Endothelial cell of umbilical vein (primary cell): ENCODE measurements at regions not wholly inside any gene's neighbourhood (a gene's known extent, or its start where the extent isn't known, plus 50 kb on each side); places are given as distances from the start of the nearest gene placed in this dataset.

Experiments
- BruUV-seq: library from RNA; stranded (reverse); fragments of 400-500 nt; replicated peaks from 2 replicates; lab custom pipeline; 2021; lab: Mats Ljungman, UMichigan
- CTCF ChIA-PET: fragments of 300-600, 350-600 bp; sonication (Branson Sonifier 250); formaldehyde crosslinking; loops from one replicate; lab custom pipeline; 2021; ENCODE audit warnings: antibody characterized with exemption, inconsistent platforms; lab: Charles Lee
- POLR2A ChIA-PET: fragments of 300-600, 350-600 bp; sonication (Branson Sonifier 250); formaldehyde crosslinking; loops from one replicate; lab custom pipeline; 2021; ENCODE audit warnings: antibody characterized with exemption, inconsistent platforms; lab: Charles Lee
- DNase-seq: peaks from one replicate; pipeline ENCODE4 v3.0.0-alpha.2; 2011; ENCODE audit warnings: low read depth, low spot score
- FAIRE-seq: peaks from 2 replicates; lab custom pipeline; 2011; peaks lifted over from hg19 to GRCh38; lab: Jason Lieb, UNC
- H2AFZ ChIP-seq: 2 replicates; pipeline ENCODE4 v1.6.0; 2012; ENCODE audit warnings: low read depth, low read length, control low read depth, inconsistent platforms
- H3K27ac ChIP-seq: 2 replicates; pipeline ENCODE4 v1.5.1; 2011; ENCODE audit warnings: low read depth, mild to moderate bottlenecking, control low read depth, low read length, moderate library complexity; ENCODE audit not compliant: insufficient read depth
- H3K27me3 ChIP-seq, 2 experiments: 2 replicates each; pipeline versions ENCODE4 v1.6.0 to v1.6.1; 2011; ENCODE audit warnings: low read length in 2 of 2, mixed read lengths in 1 of 2; ENCODE audit not compliant: control insufficient read depth in 2 of 2, insufficient read depth in 2 of 2
- H3K36me3 ChIP-seq, 2 experiments: 2 replicates in 1 of 2; 3 replicates in 1 of 2; pipeline ENCODE4 v1.5.1; 2011; ENCODE audit warnings: low read length in 2 of 2, mild to moderate bottlenecking in 1 of 2, moderate library complexity in 1 of 2; ENCODE audit not compliant: control insufficient read depth in 2 of 2, insufficient read depth in 2 of 2; ENCODE audit errors: extremely low read depth in 1 of 2
- H3K4me1 ChIP-seq: 3 replicates; pipeline ENCODE4 v1.5.1; 2011; ENCODE audit warnings: mild to moderate bottlenecking, low read length; ENCODE audit not compliant: control insufficient read depth, insufficient read depth; ENCODE audit errors: extremely low read depth
- H3K4me2 ChIP-seq: 2 replicates; pipeline ENCODE4 v1.6.1; 2011; ENCODE audit warnings: low read length, control low read depth, mixed read lengths; ENCODE audit not compliant: insufficient read depth
- H3K4me3 ChIP-seq, 3 experiments: fragments of 200-600 bp in 1 of 3; sonication (generic), shearing (Covaris generic) in 1 of 3; replicated peaks in 1 of 3; 2 replicates each; pipeline ENCODE4 v1.5.1; 2011 to 2016; ENCODE audit warnings: control low read depth in 3 of 3, low read length in 3 of 3, mild to moderate bottlenecking in 2 of 3, inconsistent platforms in 1 of 3, low read depth in 1 of 3, moderate library complexity in 1 of 3; ENCODE audit not compliant: insufficient read depth in 1 of 3
- H3K79me2 ChIP-seq: 2 replicates; pipeline ENCODE4 v1.6.0; 2012; ENCODE audit warnings: low read length, inconsistent platforms; ENCODE audit not compliant: control insufficient read depth, insufficient read depth
- H3K9ac ChIP-seq: replicated peaks from 2 replicates; pipeline ENCODE3; 2011; ENCODE audit warnings: low read length, control low read depth; ENCODE audit not compliant: insufficient read depth; ENCODE audit errors: extremely low read depth
- H3K9me1 ChIP-seq: replicated peaks from 3 replicates; pipeline ENCODE4 v1.6.0; 2011; ENCODE audit warnings: mild to moderate bottlenecking, low read length; ENCODE audit not compliant: control insufficient read depth, insufficient read depth; ENCODE audit errors: extremely low read depth
- H3K9me3 ChIP-seq: replicated peaks from 2 replicates; pipeline ENCODE4 v1.5.1; 2012; ENCODE audit warnings: low read length, inconsistent platforms; ENCODE audit not compliant: control insufficient read depth, insufficient read depth
- H4K20me1 ChIP-seq: replicated peaks from 2 replicates; pipeline ENCODE3; 2011; ENCODE audit warnings: mild to moderate bottlenecking, low read length; ENCODE audit not compliant: control insufficient read depth, insufficient read depth; ENCODE audit errors: extremely low read depth
- EZH2 ChIP-seq: IDR thresholded peaks from 2 replicates; pipeline ENCODE4 v1.6.1; 2012; ENCODE audit warnings: borderline replicate concordance, low read depth, mild to moderate bottlenecking, moderate library complexity, low read length, inconsistent platforms; ENCODE audit not compliant: severe bottlenecking
- FOS ChIP-seq: IDR thresholded peaks from 2 replicates; pipeline ENCODE4 v1.6.1; 2011; ENCODE audit warnings: mild to moderate bottlenecking, low read length, moderate library complexity, borderline replicate concordance; ENCODE audit not compliant: insufficient read depth
- GATA2 ChIP-seq: IDR thresholded peaks from 2 replicates; pipeline ENCODE4 v1.7.0; 2011; ENCODE audit warnings: low read depth, mild to moderate bottlenecking, moderate library complexity, mixed read lengths, low read length; ENCODE audit not compliant: insufficient read length, insufficient read depth
- JUN ChIP-seq: IDR thresholded peaks from 2 replicates; pipeline ENCODE4 v1.6.1; 2011; ENCODE audit warnings: borderline replicate concordance, low read depth; ENCODE audit not compliant: insufficient read length, insufficient read depth
- MAX ChIP-seq: IDR thresholded peaks from 2 replicates; pipeline ENCODE4 v1.6.1; 2011; ENCODE audit not compliant: insufficient read depth, insufficient read length
- MYC ChIP-seq: IDR thresholded peaks from one replicate; pipeline ENCODE4 v1.6.1; 2011; ENCODE audit warnings: mild to moderate bottlenecking, low read depth, low read length
- POLR2A ChIP-seq: IDR thresholded peaks from 2 replicates; pipeline ENCODE4 v1.6.1; 2012; ENCODE audit warnings: low read depth, mild to moderate bottlenecking, control low read depth, low read length
- POLR2AphosphoS5 ChIP-seq: IDR thresholded peaks from 2 replicates; pipeline ENCODE4 v1.6.1; 2012; ENCODE audit warnings: low read depth, mild to moderate bottlenecking, control low read depth, low read length, moderate library complexity; ENCODE audit not compliant: insufficient read depth
- dilution Hi-C: fragments of 300-500 bp; cut with MboI; formaldehyde crosslinking; loops from one replicate; pipeline ENCODE4 v1.15.0; 2019; ENCODE audit warnings: low sequenced_read_pairs; ENCODE audit not compliant: extremely low pct_ligation_motif_present
- intact Hi-C: fragments of 100-400 bp; cut with micrococcal nuclease; formaldehyde crosslinking; loops from one replicate; pipeline ENCODE4 v1.10.0; 2022
- TF ChIP-seq, protein P1 (sequence below), 2 donors: IDR thresholded peaks; 1 replicate in 1 of 2; 2 replicates in 1 of 2; pipeline ENCODE4 v1.5.1; 2011; ENCODE audit warnings: low read length in 2 of 2, mild to moderate bottlenecking in 2 of 2, moderate library complexity in 2 of 2, control low read depth in 1 of 2, inconsistent platforms in 1 of 2, low read depth in 1 of 2; ENCODE audit not compliant: insufficient read depth in 1 of 2; ENCODE audit errors: extremely low read depth in 1 of 2

GRCh38 chr11:114889594-114890011, 211.3 kb downstream of the NXPE2 start:
- ChIA-PET POLR2A (no interaction called here), CTCF (no interaction called here)
- H3K9me1 ChIP-seq, result no peaks in the 10 kb centered on the region
- H3K79me2 ChIP-seq, result no peaks in the 10 kb centered on the region
- H3K27ac ChIP-seq, result no peak overlapping the region
- no peak overlapping the region for H3K4me2 ChIP-seq
- dilution Hi-C loops (no loop called here), intact Hi-C loops (no loop called here)
- no peak for FAIRE-seq
- no peaks in the 10 kb centered on the region for H3K4me1 ChIP-seq
- H2AFZ ChIP-seq, result no peak overlapping the region
- no peak overlapping the region for H3K4me3 ChIP-seq
- peaks cover 1% of the 10 kb centered on the region for H3K9me3 ChIP-seq
- BruUV-seq, result no TSS peak
- TF ChIP-seq POLR2AphosphoS5 (no peak), GATA2 (no peak), FOS (no peak), POLR2A (no peak), JUN (no peak), MAX (no peak), EZH2 (no peak), MYC (no peak)
- TF ChIP-seq, protein P1, sequence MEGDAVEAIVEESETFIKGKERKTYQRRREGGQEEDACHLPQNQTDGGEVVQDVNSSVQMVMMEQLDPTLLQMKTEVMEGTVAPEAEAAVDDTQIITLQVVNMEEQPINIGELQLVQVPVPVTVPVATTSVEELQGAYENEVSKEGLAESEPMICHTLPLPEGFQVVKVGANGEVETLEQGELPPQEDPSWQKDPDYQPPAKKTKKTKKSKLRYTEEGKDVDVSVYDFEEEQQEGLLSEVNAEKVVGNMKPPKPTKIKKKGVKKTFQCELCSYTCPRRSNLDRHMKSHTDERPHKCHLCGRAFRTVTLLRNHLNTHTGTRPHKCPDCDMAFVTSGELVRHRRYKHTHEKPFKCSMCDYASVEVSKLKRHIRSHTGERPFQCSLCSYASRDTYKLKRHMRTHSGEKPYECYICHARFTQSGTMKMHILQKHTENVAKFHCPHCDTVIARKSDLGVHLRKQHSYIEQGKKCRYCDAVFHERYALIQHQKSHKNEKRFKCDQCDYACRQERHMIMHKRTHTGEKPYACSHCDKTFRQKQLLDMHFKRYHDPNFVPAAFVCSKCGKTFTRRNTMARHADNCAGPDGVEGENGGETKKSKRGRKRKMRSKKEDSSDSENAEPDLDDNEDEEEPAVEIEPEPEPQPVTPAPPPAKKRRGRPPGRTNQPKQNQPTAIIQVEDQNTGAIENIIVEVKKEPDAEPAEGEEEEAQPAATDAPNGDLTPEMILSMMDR (IDR thresholded peaks at IDR 0.05; ENCODE audit: extremely low read depth in 1 of 2, insufficient read depth in 1 of 2, low read depth in 1 of 2, low read length in 2 of 2), result no peak
- H3K36me3 ChIP-seq, result no peaks in the 10 kb centered on the region
- no peak for DNase-seq
- no peak overlapping the region for H3K9ac ChIP-seq
- H4K20me1 ChIP-seq, result no peaks in the 10 kb centered on the region
- no peaks in the 10 kb centered on the region for H3K27me3 ChIP-seq
